Epithelial cell of proximal tubule (primary cell): ENCODE measurements at regions not wholly inside any gene's neighbourhood (a gene's known extent, or its start where the extent isn't known, plus 50 kb on each side); places are given as distances from the start of the nearest gene placed in this dataset.

Experiments used
- DNase-seq: peaks from one replicate; pipeline ENCODE4 v3.0.0-alpha.2; 2011; ENCODE audit warnings: low read depth
- H3K4me3 ChIP-seq: 2 replicates; pipeline ENCODE4 v1.5.1; 2011; ENCODE audit warnings: low read depth, mild to moderate bottlenecking, low read length
- TF ChIP-seq, protein P1 (sequence below): conservative IDR thresholded peaks from 2 replicates; pipeline ENCODE4 v1.5.1; 2012; ENCODE audit warnings: low read depth, mild to moderate bottlenecking, low read length

DNA sequence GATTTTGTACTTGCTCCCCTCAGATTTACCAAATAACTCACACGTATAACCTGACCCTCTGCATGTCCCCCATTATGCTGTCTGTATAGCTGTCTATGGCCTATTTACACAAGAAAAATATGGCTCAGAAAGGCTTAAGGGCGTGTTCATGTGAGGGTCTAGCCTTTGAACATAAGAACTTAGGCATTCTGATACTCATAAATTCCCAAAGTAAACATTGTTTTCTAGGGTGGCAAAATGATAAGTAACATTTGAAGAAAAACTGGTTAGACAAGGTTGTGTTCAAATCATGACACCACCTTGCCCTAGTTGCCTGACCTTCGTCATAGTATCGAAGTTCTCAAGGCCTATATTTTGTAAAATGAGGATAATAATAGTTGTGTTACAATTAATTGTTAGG is 394.6 kb downstream of the LRRIQ3 start:
- no peak for DNase-seq
- TF ChIP-seq, protein P1, sequence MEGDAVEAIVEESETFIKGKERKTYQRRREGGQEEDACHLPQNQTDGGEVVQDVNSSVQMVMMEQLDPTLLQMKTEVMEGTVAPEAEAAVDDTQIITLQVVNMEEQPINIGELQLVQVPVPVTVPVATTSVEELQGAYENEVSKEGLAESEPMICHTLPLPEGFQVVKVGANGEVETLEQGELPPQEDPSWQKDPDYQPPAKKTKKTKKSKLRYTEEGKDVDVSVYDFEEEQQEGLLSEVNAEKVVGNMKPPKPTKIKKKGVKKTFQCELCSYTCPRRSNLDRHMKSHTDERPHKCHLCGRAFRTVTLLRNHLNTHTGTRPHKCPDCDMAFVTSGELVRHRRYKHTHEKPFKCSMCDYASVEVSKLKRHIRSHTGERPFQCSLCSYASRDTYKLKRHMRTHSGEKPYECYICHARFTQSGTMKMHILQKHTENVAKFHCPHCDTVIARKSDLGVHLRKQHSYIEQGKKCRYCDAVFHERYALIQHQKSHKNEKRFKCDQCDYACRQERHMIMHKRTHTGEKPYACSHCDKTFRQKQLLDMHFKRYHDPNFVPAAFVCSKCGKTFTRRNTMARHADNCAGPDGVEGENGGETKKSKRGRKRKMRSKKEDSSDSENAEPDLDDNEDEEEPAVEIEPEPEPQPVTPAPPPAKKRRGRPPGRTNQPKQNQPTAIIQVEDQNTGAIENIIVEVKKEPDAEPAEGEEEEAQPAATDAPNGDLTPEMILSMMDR = no peak
- no peak overlapping the region for H3K4me3 ChIP-seq

DNA sequence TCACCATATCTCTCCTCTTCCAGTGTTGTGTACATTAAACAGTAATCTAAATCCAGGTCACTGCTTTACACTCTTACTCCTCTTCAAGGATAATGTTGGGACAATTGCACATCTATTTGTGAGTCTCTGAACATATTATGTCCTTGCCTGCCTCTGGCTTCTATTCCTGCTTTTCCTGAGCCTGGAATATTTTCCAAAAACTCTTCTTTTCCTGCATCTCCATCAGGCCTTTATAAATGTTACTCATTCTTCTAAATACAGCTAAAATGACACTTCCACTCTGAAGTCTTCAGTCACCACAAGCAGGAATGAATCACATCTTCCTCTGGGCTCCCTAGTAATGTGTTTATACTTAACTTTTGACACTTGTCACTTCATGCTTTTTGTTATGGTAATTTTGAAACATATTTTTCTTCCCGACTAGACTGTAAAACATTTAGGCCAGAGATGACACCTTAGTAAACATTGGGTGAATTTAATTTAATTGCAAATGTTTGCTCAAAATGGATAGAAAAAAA is 396.0 kb downstream of the LRRIQ3 start:
- no peak overlapping the region for H3K4me3 ChIP-seq
- no peak for DNase-seq
- TF ChIP-seq, protein P1 = no peak

DNA sequence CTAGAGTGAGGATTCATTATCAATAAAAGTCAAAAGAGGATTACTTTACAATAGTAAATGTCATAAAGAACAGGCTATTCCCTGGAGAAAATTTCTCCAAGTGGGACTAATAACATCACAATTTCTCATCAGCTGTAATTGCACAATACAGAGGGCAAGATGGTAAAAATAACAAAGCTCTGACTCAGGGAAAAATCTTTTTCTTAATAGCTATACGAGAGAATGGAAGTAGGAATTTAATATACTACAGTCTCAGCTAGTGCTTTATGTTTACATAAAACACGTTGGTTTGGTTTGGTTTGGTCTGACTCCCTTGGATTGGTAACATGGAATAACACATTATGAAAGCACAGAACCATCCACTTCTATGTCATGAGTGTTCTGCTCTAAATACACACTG is 397.6 kb downstream of the LRRIQ3 start:
- H3K4me3 ChIP-seq = no peak overlapping the region
- DNase-seq = no peak
- TF ChIP-seq, protein P1 = no peak

DNA sequence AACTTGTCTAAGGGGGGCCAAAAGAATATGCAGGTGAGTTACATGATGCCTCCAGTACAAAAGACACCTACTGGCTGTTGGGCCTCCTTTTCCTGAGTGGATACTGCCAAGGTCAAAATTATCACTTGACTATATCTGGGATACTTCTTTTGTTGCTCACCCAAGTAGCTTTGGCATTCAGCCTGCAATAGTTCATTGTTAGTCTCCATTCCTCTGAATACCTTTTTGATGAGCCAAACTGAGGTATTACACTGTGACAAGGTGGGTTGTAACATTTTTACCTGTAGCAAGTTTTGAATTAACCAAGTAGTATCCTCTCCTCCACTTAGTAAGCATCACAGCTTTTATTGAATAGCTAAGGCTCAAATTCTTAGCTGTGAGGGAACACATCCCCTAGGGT is 408.0 kb downstream of the LRRIQ3 start:
- no peak for DNase-seq
- TF ChIP-seq, protein P1 = no peak
- no peak overlapping the region for H3K4me3 ChIP-seq

DNA sequence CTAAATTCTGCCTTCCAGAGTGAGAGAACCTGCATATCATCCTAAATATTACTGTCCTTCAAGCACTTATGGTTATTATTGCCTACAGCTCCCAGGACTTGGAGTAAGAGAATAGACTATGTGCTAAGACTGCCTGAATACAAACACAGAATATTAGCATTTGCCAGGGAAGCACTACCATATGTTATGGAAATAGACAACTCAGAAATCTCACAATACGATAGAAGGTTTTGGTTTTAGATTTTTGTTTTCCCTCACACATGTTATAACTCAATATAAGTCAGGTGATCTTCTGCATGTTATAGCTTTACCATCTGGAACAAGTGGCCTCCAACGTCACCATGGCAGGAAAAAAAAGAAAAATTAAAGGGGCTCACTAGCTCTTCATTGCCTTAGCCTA is 413.9 kb downstream of the LRRIQ3 start:
- TF ChIP-seq, protein P1 = no peak
- DNase-seq = no peak
- no peak overlapping the region for H3K4me3 ChIP-seq

DNA sequence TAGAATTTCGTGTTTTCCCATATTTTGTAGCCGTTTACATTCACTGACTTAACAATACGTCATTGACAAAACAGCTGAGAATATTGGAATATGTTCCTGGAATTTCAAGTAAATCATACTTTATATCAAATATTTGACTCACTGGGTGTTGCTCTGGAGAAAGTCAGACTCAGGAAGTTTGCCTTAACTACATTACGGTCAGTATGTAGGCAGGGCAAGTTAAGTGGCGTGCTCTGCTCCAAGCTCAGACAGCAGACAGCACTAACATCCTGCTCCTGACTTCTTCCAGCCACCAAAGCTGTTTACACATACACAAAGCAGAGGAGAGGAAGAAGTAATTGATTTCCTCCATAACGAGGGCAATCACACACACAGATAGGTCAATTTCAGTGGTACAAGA is 414.6 kb downstream of the LRRIQ3 start:
- DNase-seq = no peak
- no peak overlapping the region for H3K4me3 ChIP-seq
- TF ChIP-seq, protein P1 = no peak

DNA sequence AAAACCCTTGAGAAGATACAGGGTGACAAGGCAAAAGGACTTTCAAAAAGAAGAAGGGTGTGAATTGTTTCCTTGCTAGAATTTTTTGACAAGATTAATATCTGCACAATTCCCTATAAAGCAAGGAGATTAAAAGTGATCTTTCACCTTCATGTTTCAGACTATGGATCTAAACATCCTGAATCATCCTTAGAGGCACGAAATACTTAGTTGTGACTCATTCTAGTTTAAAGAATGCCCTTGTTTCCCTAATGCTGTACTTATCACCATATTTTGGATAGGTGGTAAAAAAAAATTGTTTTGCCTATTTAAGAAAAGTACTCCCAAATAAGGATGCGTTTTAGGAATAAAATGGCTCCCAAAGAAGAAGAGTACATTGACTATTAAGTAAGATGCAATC is 415.1 kb downstream of the LRRIQ3 start:
- DNase-seq = no peak
- H3K4me3 ChIP-seq = no peak overlapping the region
- TF ChIP-seq, protein P1 = no peak
